A549 (cell line): ENCODE measurements at regions not wholly inside any gene's neighbourhood (a gene's known extent, or its start where the extent isn't known, plus 50 kb on each side); places are given as distances from the start of the nearest gene placed in this dataset.

ENCODE experiments used
- ATAC-seq, 2 experiments: fragments of 200-7000 bp in 1 of 2; fragments of >200 bp in 1 of 2; cut with Nextera tagmentation in 1 of 2; cut with Tn5 transposase in 1 of 2; 3 replicates each; pipeline versions ENCODE4 v1.8.0 to v1.9.1; 2018 to 2020; ENCODE audit warnings: mild to moderate bottlenecking in 1 of 2, moderate library complexity in 1 of 2
- CTCF ChIA-PET: fragments of 300-600 bp; sonication (Branson Sonifier 250); formaldehyde crosslinking; extraction: SDS; loops from one replicate; lab custom pipeline; 2021; ENCODE audit warnings: antibody characterized with exemption, inconsistent platforms; lab: Yijun Ruan, JAX
- POLR2A ChIA-PET: fragments of 350-600 bp; formaldehyde crosslinking; extraction: SDS; loops from one replicate; lab custom pipeline; 2021; ENCODE audit warnings: antibody characterized with exemption, inconsistent platforms; lab: Yijun Ruan, JAX
- DNase-seq, 2 experiments: peaks; one replicate each; pipeline versions ENCODE4 v3.0.0 to v3.0.0-alpha.2; 2011 to 2016; ENCODE audit warnings: low read depth in 1 of 2, low spot score in 1 of 2
- FAIRE-seq: peaks from 2 replicates; lab custom pipeline; 2011; peaks lifted over from hg19 to GRCh38; lab: Jason Lieb, UNC
- H3K27ac ChIP-seq, 2 experiments: fragments of >200 bp; sonication (Bioruptor Twin); formaldehyde crosslinking; 3 replicates each; pipeline ENCODE4 v1.5.1; 2016 to 2017
- H3K4me1 ChIP-seq: fragments of >200 bp; sonication (Bioruptor Twin); formaldehyde crosslinking; 3 replicates; pipeline ENCODE4 v1.6.1; 2016
- H3K4me2 ChIP-seq: fragments of >200 bp; sonication (Bioruptor Twin); formaldehyde crosslinking; 3 replicates; pipeline ENCODE4 v1.6.1; 2016
- H3K4me3 ChIP-seq: fragments of >200 bp; sonication (Bioruptor Twin); formaldehyde crosslinking; 3 replicates; pipeline ENCODE4 v1.5.1; 2016
- H3K9me3 ChIP-seq: fragments of >200 bp; sonication (Bioruptor Twin); formaldehyde crosslinking; 3 replicates; pipeline ENCODE4 v1.6.1; 2016
- ATOH8 ChIP-seq: fragments of 250-450 bp; sonication (Bioruptor Pico); IDR thresholded peaks from 2 replicates; pipeline ENCODE4 v1.5.0; 2020; ENCODE audit warnings: low read depth, mild to moderate bottlenecking, moderate library complexity
- CBX8 ChIP-seq: fragments of 200-600 bp; sonication (generic); IDR thresholded peaks from 2 replicates; pipeline ENCODE4 v1.6.1; 2016
- CHD4 ChIP-seq: fragments of 200-600 bp; sonication (generic); IDR thresholded peaks from 2 replicates; pipeline ENCODE4 v1.6.1; 2016; ENCODE audit warnings: antibody characterized with exemption, mild to moderate bottlenecking, borderline replicate concordance
- EHF ChIP-seq: fragments of 250-450 bp; sonication (Bioruptor Pico); IDR thresholded peaks from 2 replicates; pipeline ENCODE4 v1.5.0; 2020; ENCODE audit warnings: mild to moderate bottlenecking
- ELK1 ChIP-seq: fragments of 150-350 bp; IDR thresholded peaks from 2 replicates; pipeline ENCODE4 v1.6.1; 2014; ENCODE audit warnings: low read depth, mild to moderate bottlenecking, low read length
- ESRRA ChIP-seq: fragments of 150-350 bp; IDR thresholded peaks from 2 replicates; pipeline ENCODE4 v1.6.1; 2014; ENCODE audit warnings: mild to moderate bottlenecking, low read length, borderline replicate concordance
- FOSB ChIP-seq: fragments of 250-450 bp; sonication (Bioruptor Pico); IDR thresholded peaks from 2 replicates; pipeline ENCODE4 v1.5.0; 2020; ENCODE audit warnings: mild to moderate bottlenecking, moderate library complexity
- FOXS1 ChIP-seq: fragments of 250-450 bp; sonication (Bioruptor Pico); IDR thresholded peaks from 2 replicates; pipeline ENCODE4 v1.5.0; 2020; ENCODE audit warnings: mild to moderate bottlenecking, moderate library complexity
- GATA3 ChIP-seq: IDR thresholded peaks from 2 replicates; pipeline ENCODE4 v1.6.1; 2012; ENCODE audit warnings: borderline replicate concordance
- HOXB13 ChIP-seq: fragments of 250-450 bp; sonication (Bioruptor Pico); IDR thresholded peaks from 2 replicates; pipeline ENCODE4 v1.5.0; 2020; ENCODE audit warnings: low read depth, mild to moderate bottlenecking, moderate library complexity
- HOXB5 ChIP-seq: fragments of 250-450 bp; sonication (Bioruptor Pico); IDR thresholded peaks from 2 replicates; pipeline ENCODE4 v1.5.0; 2020; ENCODE audit warnings: mild to moderate bottlenecking, moderate library complexity
- MAFK ChIP-seq: fragments of 450-650 bp; IDR thresholded peaks from 2 replicates; pipeline ENCODE4 v1.6.1; 2014; ENCODE audit not compliant: partially characterized antibody
- MAZ ChIP-seq: fragments of 150-350 bp; IDR thresholded peaks from 2 replicates; pipeline ENCODE4 v1.6.1; 2014; ENCODE audit warnings: antibody characterized with exemption, low read depth, low read length, borderline replicate concordance
- MYC ChIP-seq: IDR thresholded peaks from 2 replicates; pipeline ENCODE4 v1.6.1; 2012; ENCODE audit warnings: mild to moderate bottlenecking, inconsistent platforms, low read length, improper control_type of control experiment, borderline replicate concordance
- NFE2L2 ChIP-seq: fragments of 150-350 bp; conservative IDR thresholded peaks from 2 replicates; pipeline ENCODE4 v1.6.1; 2014; ENCODE audit warnings: low read length
- PBX3 ChIP-seq: IDR thresholded peaks from 2 replicates; pipeline ENCODE4 v1.6.1; 2012
- POLR2A ChIP-seq: IDR thresholded peaks from 2 replicates; pipeline ENCODE4 v1.6.1; 2012; ENCODE audit warnings: mild to moderate bottlenecking, low read length
- POLR2AphosphoS2 ChIP-seq: conservative IDR thresholded peaks from 2 replicates; pipeline ENCODE4 v1.6.1; 2012; ENCODE audit warnings: low read length, improper control_type of control experiment, inconsistent platforms
- RAD21 ChIP-seq, 2 experiments: fragments of >200 bp in 1 of 2; sonication (Bioruptor Twin) in 1 of 2; formaldehyde crosslinking in 1 of 2; IDR thresholded peaks in 1 of 2; conservative IDR thresholded peaks in 1 of 2; 2 replicates in 1 of 2; 3 replicates in 1 of 2; pipeline ENCODE4 v1.6.1; 2012 to 2018; ENCODE audit warnings: inconsistent platforms in 1 of 2
- RARB ChIP-seq: fragments of 250-450 bp; sonication (Bioruptor Pico); IDR thresholded peaks from 2 replicates; pipeline ENCODE4 v1.8.0; 2021; ENCODE audit warnings: mild to moderate bottlenecking, moderate library complexity
- SREBF2 ChIP-seq: fragments of 450-650 bp; IDR thresholded peaks from 2 replicates; pipeline ENCODE4 v1.6.1; 2014; ENCODE audit warnings: mild to moderate bottlenecking, moderate library complexity
- TFCP2L1 ChIP-seq: fragments of 250-450 bp; sonication (Bioruptor Pico); IDR thresholded peaks from 2 replicates; pipeline ENCODE4 v1.5.0; 2021; ENCODE audit warnings: mild to moderate bottlenecking
- ZFP36 ChIP-seq: fragments of 450-650 bp; IDR thresholded peaks from 2 replicates; pipeline ENCODE4 v1.6.1; 2014; ENCODE audit warnings: borderline replicate concordance; ENCODE audit not compliant: partially characterized antibody
- ZSCAN20 ChIP-seq: fragments of 250-450 bp; sonication (Bioruptor Pico); IDR thresholded peaks from 2 replicates; pipeline ENCODE4 v1.8.0; 2022; ENCODE audit warnings: mild to moderate bottlenecking, moderate library complexity
- WGBS: methylation state at CpG from one replicate; pipeline ENCODE4 v1.1.6; 2017; ENCODE audit errors: missing lambda C conversion rate; 5-methylcytosine and 5-hydroxymethylcytosine counted together
- TF ChIP-seq, protein P1 (sequence below): fragments of 200-600 bp; sonication (generic); IDR thresholded peaks from 2 replicates; pipeline ENCODE4 v1.6.1; 2016; ENCODE audit warnings: antibody characterized with exemption, mild to moderate bottlenecking, moderate library complexity
- TF ChIP-seq, protein P2 (sequence below): fragments of >200 bp; sonication (Bioruptor Twin); formaldehyde crosslinking; IDR thresholded peaks from 3 replicates; pipeline ENCODE4 v1.5.1; 2016

DNA sequence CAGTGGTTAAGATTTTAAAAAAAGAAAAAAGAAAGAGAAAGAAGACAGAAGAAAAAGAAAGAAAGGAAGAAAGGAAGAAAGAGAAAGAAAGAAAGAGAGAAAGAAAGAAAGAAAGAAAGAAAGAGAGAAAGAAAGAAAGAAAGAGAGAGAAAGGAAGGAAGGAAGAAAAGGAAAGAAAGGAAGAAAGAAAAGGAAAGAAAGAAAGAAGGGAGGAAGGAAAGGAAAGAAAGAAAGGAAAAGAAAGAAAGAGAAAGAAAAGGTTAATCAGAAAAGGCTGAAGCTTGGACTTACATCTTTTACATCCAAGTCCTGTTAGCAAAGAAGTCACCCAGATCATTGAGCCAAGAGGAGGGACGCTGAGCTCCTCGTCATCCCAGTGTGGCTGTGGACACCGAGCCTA lies 70.0 kb downstream of the IRX2 start:
- no peak for FAIRE-seq
- no peak overlapping the region for H3K27ac ChIP-seq
- H3K4me3 ChIP-seq: no peak overlapping the region
- no peaks in the 10 kb centered on the region for H3K9me3 ChIP-seq
- H3K4me1 ChIP-seq: no peaks in the 10 kb centered on the region
- CTCF ChIA-PET: no interaction called here
- H3K4me2 ChIP-seq: no peak overlapping the region
- no peak for TF ChIP-seq HOXB13 (CRISPR knock-in tag)
- no peak for TF ChIP-seq FOSB (CRISPR knock-in tag)
- TF ChIP-seq CHD4: no peak
- no peak for TF ChIP-seq MYC
- no peak for TF ChIP-seq ESRRA
- no peak for TF ChIP-seq ELK1
- TF ChIP-seq NFE2L2: no peak
- no peak for TF ChIP-seq MAZ
- no peak for TF ChIP-seq RAD21 (conservative IDR thresholded peaks at IDR 0.05 in 1 of 2, IDR thresholded peaks at IDR 0.05 in 1 of 2)
- no peak for TF ChIP-seq SREBF2
- TF ChIP-seq POLR2AphosphoS2: no peak
- TF ChIP-seq FOXS1 (CRISPR knock-in tag): no peak
- TF ChIP-seq, protein P1, sequence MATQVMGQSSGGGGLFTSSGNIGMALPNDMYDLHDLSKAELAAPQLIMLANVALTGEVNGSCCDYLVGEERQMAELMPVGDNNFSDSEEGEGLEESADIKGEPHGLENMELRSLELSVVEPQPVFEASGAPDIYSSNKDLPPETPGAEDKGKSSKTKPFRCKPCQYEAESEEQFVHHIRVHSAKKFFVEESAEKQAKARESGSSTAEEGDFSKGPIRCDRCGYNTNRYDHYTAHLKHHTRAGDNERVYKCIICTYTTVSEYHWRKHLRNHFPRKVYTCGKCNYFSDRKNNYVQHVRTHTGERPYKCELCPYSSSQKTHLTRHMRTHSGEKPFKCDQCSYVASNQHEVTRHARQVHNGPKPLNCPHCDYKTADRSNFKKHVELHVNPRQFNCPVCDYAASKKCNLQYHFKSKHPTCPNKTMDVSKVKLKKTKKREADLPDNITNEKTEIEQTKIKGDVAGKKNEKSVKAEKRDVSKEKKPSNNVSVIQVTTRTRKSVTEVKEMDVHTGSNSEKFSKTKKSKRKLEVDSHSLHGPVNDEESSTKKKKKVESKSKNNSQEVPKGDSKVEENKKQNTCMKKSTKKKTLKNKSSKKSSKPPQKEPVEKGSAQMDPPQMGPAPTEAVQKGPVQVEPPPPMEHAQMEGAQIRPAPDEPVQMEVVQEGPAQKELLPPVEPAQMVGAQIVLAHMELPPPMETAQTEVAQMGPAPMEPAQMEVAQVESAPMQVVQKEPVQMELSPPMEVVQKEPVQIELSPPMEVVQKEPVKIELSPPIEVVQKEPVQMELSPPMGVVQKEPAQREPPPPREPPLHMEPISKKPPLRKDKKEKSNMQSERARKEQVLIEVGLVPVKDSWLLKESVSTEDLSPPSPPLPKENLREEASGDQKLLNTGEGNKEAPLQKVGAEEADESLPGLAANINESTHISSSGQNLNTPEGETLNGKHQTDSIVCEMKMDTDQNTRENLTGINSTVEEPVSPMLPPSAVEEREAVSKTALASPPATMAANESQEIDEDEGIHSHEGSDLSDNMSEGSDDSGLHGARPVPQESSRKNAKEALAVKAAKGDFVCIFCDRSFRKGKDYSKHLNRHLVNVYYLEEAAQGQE: no peak
- no peak for TF ChIP-seq ATOH8
- TF ChIP-seq POLR2A: no peak
- TF ChIP-seq EHF (CRISPR knock-in tag): no peak
- no peak for TF ChIP-seq HOXB5 (CRISPR knock-in tag)
- TF ChIP-seq ZSCAN20: no peak
- TF ChIP-seq, all 56 proteins: peak for 0
- POLR2A ChIA-PET: no interaction called here
- ATAC-seq: no peak
- no peak for DNase-seq
- WGBS: 8% methylated on average over 3 of the region's 3 CpGs

DNA sequence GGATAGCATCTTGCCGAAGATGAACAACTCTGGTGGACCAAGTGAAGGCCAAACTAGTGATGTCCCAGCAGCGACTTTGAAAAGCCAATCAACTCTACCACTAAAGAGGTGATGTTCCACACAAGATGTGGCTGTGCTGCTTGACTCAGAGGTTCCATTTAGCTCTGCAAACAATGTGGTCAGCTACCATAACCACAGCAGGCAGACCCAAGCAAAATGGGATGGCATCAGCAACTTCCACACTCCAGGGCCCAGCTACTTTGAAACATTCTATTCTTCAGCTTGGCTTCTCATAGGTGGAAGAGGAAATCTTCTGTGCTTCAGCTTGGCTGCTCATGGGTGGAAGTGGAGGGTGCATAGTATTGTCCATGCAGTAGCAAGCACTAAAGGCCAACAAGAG lies 70.5 kb downstream of the IRX2 start:
- Histone ChIP-seq H3K9me3 (no peaks in the 10 kb centered on the region), H3K4me2 (no peak overlapping the region), H3K4me3 (no peak overlapping the region), H3K27ac (no peak overlapping the region)
- no peak for DNase-seq
- POLR2A ChIA-PET: no interaction called here
- no peak for ATAC-seq
- FAIRE-seq: no peak
- WGBS: 9% methylated on average over 2 of the region's 2 CpGs
- TF ChIP-seq, protein P2, sequence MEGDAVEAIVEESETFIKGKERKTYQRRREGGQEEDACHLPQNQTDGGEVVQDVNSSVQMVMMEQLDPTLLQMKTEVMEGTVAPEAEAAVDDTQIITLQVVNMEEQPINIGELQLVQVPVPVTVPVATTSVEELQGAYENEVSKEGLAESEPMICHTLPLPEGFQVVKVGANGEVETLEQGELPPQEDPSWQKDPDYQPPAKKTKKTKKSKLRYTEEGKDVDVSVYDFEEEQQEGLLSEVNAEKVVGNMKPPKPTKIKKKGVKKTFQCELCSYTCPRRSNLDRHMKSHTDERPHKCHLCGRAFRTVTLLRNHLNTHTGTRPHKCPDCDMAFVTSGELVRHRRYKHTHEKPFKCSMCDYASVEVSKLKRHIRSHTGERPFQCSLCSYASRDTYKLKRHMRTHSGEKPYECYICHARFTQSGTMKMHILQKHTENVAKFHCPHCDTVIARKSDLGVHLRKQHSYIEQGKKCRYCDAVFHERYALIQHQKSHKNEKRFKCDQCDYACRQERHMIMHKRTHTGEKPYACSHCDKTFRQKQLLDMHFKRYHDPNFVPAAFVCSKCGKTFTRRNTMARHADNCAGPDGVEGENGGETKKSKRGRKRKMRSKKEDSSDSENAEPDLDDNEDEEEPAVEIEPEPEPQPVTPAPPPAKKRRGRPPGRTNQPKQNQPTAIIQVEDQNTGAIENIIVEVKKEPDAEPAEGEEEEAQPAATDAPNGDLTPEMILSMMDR: no peak
- TF ChIP-seq HOXB13 (CRISPR knock-in tag) (no peak), PBX3 (no peak), MAFK (no peak), TFCP2L1 (CRISPR knock-in tag) (no peak), RARB (CRISPR knock-in tag) (no peak), ZSCAN20 (no peak), RAD21 (conservative IDR thresholded peaks at IDR 0.05 in 1 of 2, IDR thresholded peaks at IDR 0.05 in 1 of 2) (no peak), POLR2A (no peak), EHF (CRISPR knock-in tag) (no peak), CBX8 (no peak), ZFP36 (no peak), GATA3 (no peak)
- TF ChIP-seq, all 56 proteins: peak for 0
- H3K4me1 ChIP-seq: no peaks in the 10 kb centered on the region
- CTCF ChIA-PET: no interaction called here
